Endothelial cell of umbilical vein (primary cell): ENCODE measurements at regions not wholly inside any gene's neighbourhood (a gene's known extent, or its start where the extent isn't known, plus 50 kb on each side); places are given as distances from the start of the nearest gene placed in this dataset.

ENCODE experiments used
- BruUV-seq: library from RNA; stranded (reverse); fragments of 400-500 nt; replicated peaks from 2 replicates; lab custom pipeline; 2021; lab: Mats Ljungman, UMichigan
- CTCF ChIA-PET: fragments of 300-600, 350-600 bp; sonication (Branson Sonifier 250); formaldehyde crosslinking; loops from one replicate; lab custom pipeline; 2021; ENCODE audit warnings: antibody characterized with exemption, inconsistent platforms; lab: Charles Lee
- POLR2A ChIA-PET: fragments of 300-600, 350-600 bp; sonication (Branson Sonifier 250); formaldehyde crosslinking; loops from one replicate; lab custom pipeline; 2021; ENCODE audit warnings: antibody characterized with exemption, inconsistent platforms; lab: Charles Lee
- DNase-seq: peaks from one replicate; pipeline ENCODE4 v3.0.0-alpha.2; 2011; ENCODE audit warnings: low read depth, low spot score
- FAIRE-seq: peaks from 2 replicates; lab custom pipeline; 2011; peaks lifted over from hg19 to GRCh38; lab: Jason Lieb, UNC
- H2AFZ ChIP-seq: 2 replicates; pipeline ENCODE4 v1.6.0; 2012; ENCODE audit warnings: low read depth, low read length, control low read depth, inconsistent platforms
- H3K27ac ChIP-seq: 2 replicates; pipeline ENCODE4 v1.5.1; 2011; ENCODE audit warnings: low read depth, mild to moderate bottlenecking, control low read depth, low read length, moderate library complexity; ENCODE audit not compliant: insufficient read depth
- H3K27me3 ChIP-seq, 2 experiments: 2 replicates each; pipeline versions ENCODE4 v1.6.0 to v1.6.1; 2011; ENCODE audit warnings: low read length in 2 of 2, mixed read lengths in 1 of 2; ENCODE audit not compliant: control insufficient read depth in 2 of 2, insufficient read depth in 2 of 2
- H3K36me3 ChIP-seq, 2 experiments: 2 replicates in 1 of 2; 3 replicates in 1 of 2; pipeline ENCODE4 v1.5.1; 2011; ENCODE audit warnings: low read length in 2 of 2, mild to moderate bottlenecking in 1 of 2, moderate library complexity in 1 of 2; ENCODE audit not compliant: control insufficient read depth in 2 of 2, insufficient read depth in 2 of 2; ENCODE audit errors: extremely low read depth in 1 of 2
- H3K4me1 ChIP-seq: 3 replicates; pipeline ENCODE4 v1.5.1; 2011; ENCODE audit warnings: mild to moderate bottlenecking, low read length; ENCODE audit not compliant: control insufficient read depth, insufficient read depth; ENCODE audit errors: extremely low read depth
- H3K4me2 ChIP-seq: 2 replicates; pipeline ENCODE4 v1.6.1; 2011; ENCODE audit warnings: low read length, control low read depth, mixed read lengths; ENCODE audit not compliant: insufficient read depth
- H3K4me3 ChIP-seq, 3 experiments: fragments of 200-600 bp in 1 of 3; sonication (generic), shearing (Covaris generic) in 1 of 3; replicated peaks in 1 of 3; 2 replicates each; pipeline ENCODE4 v1.5.1; 2011 to 2016; ENCODE audit warnings: control low read depth in 3 of 3, low read length in 3 of 3, mild to moderate bottlenecking in 2 of 3, inconsistent platforms in 1 of 3, low read depth in 1 of 3, moderate library complexity in 1 of 3; ENCODE audit not compliant: insufficient read depth in 1 of 3
- H3K79me2 ChIP-seq: 2 replicates; pipeline ENCODE4 v1.6.0; 2012; ENCODE audit warnings: low read length, inconsistent platforms; ENCODE audit not compliant: control insufficient read depth, insufficient read depth
- H3K9ac ChIP-seq: replicated peaks from 2 replicates; pipeline ENCODE3; 2011; ENCODE audit warnings: low read length, control low read depth; ENCODE audit not compliant: insufficient read depth; ENCODE audit errors: extremely low read depth
- H3K9me1 ChIP-seq: replicated peaks from 3 replicates; pipeline ENCODE4 v1.6.0; 2011; ENCODE audit warnings: mild to moderate bottlenecking, low read length; ENCODE audit not compliant: control insufficient read depth, insufficient read depth; ENCODE audit errors: extremely low read depth
- H3K9me3 ChIP-seq: replicated peaks from 2 replicates; pipeline ENCODE4 v1.5.1; 2012; ENCODE audit warnings: low read length, inconsistent platforms; ENCODE audit not compliant: control insufficient read depth, insufficient read depth
- H4K20me1 ChIP-seq: replicated peaks from 2 replicates; pipeline ENCODE3; 2011; ENCODE audit warnings: mild to moderate bottlenecking, low read length; ENCODE audit not compliant: control insufficient read depth, insufficient read depth; ENCODE audit errors: extremely low read depth
- CTCF ChIP-seq, 2 donors: IDR thresholded peaks; 1 replicate in 1 of 2; 2 replicates in 1 of 2; pipeline ENCODE4 v1.5.1; 2011; ENCODE audit warnings: low read length in 2 of 2, mild to moderate bottlenecking in 2 of 2, moderate library complexity in 2 of 2, control low read depth in 1 of 2, inconsistent platforms in 1 of 2, low read depth in 1 of 2; ENCODE audit not compliant: insufficient read depth in 1 of 2; ENCODE audit errors: extremely low read depth in 1 of 2
- EZH2 ChIP-seq: IDR thresholded peaks from 2 replicates; pipeline ENCODE4 v1.6.1; 2012; ENCODE audit warnings: borderline replicate concordance, low read depth, mild to moderate bottlenecking, moderate library complexity, low read length, inconsistent platforms; ENCODE audit not compliant: severe bottlenecking
- FOS ChIP-seq: IDR thresholded peaks from 2 replicates; pipeline ENCODE4 v1.6.1; 2011; ENCODE audit warnings: mild to moderate bottlenecking, low read length, moderate library complexity, borderline replicate concordance; ENCODE audit not compliant: insufficient read depth
- GATA2 ChIP-seq: IDR thresholded peaks from 2 replicates; pipeline ENCODE4 v1.7.0; 2011; ENCODE audit warnings: low read depth, mild to moderate bottlenecking, moderate library complexity, mixed read lengths, low read length; ENCODE audit not compliant: insufficient read length, insufficient read depth
- JUN ChIP-seq: IDR thresholded peaks from 2 replicates; pipeline ENCODE4 v1.6.1; 2011; ENCODE audit warnings: borderline replicate concordance, low read depth; ENCODE audit not compliant: insufficient read length, insufficient read depth
- MAX ChIP-seq: IDR thresholded peaks from 2 replicates; pipeline ENCODE4 v1.6.1; 2011; ENCODE audit not compliant: insufficient read depth, insufficient read length
- MYC ChIP-seq: IDR thresholded peaks from one replicate; pipeline ENCODE4 v1.6.1; 2011; ENCODE audit warnings: mild to moderate bottlenecking, low read depth, low read length
- POLR2A ChIP-seq: IDR thresholded peaks from 2 replicates; pipeline ENCODE4 v1.6.1; 2012; ENCODE audit warnings: low read depth, mild to moderate bottlenecking, control low read depth, low read length
- POLR2AphosphoS5 ChIP-seq: IDR thresholded peaks from 2 replicates; pipeline ENCODE4 v1.6.1; 2012; ENCODE audit warnings: low read depth, mild to moderate bottlenecking, control low read depth, low read length, moderate library complexity; ENCODE audit not compliant: insufficient read depth
- dilution Hi-C: fragments of 300-500 bp; cut with MboI; formaldehyde crosslinking; loops from one replicate; pipeline ENCODE4 v1.15.0; 2019; ENCODE audit warnings: low sequenced_read_pairs; ENCODE audit not compliant: extremely low pct_ligation_motif_present
- intact Hi-C: fragments of 100-400 bp; cut with micrococcal nuclease; formaldehyde crosslinking; loops from one replicate; pipeline ENCODE4 v1.10.0; 2022

- CTCF ChIA-PET = no interaction called here
- H4K20me1 ChIP-seq = no peaks in the 10 kb centered on the region
- H2AFZ ChIP-seq = no peak overlapping the region
- POLR2A ChIA-PET = no interaction called here
- no peaks in the 10 kb centered on the region for H3K9me1 ChIP-seq
- no peak for DNase-seq
- dilution Hi-C loops = no loop called here
- peaks cover 6 to 10% of the 10 kb centered on the region in 2 experiments for H3K27me3 ChIP-seq
- no peak overlapping the region for H3K9ac ChIP-seq
- no peaks in the 10 kb centered on the region for H3K4me1 ChIP-seq
- H3K36me3 ChIP-seq = no peaks in the 10 kb centered on the region
- no TSS peak for BruUV-seq
- no peak for TF ChIP-seq GATA2
- no peak for TF ChIP-seq MAX
- TF ChIP-seq JUN = no peak
- no peak for TF ChIP-seq FOS
- TF ChIP-seq MYC = no peak
- no peak for TF ChIP-seq EZH2
- H3K4me2 ChIP-seq = no peak overlapping the region
- FAIRE-seq = no peak
- intact Hi-C loops = no loop called here
- H3K27ac ChIP-seq = no peak overlapping the region
- H3K79me2 ChIP-seq = no peaks in the 10 kb centered on the region
- no peak overlapping the region for H3K4me3 ChIP-seq
- no peaks in the 10 kb centered on the region for H3K9me3 ChIP-seq
Observed at GRCh38 chr5:115738830-115739229, 77.6 kb downstream of the CDO1 start.

- no peaks in the 10 kb centered on the region for H3K9me3 ChIP-seq
- no peak overlapping the region for H3K9ac ChIP-seq
- no peak overlapping the region for H3K4me3 ChIP-seq
- intact Hi-C loops = no loop called here
- FAIRE-seq (no peak), DNase-seq (no peak)
- H2AFZ ChIP-seq = no peak overlapping the region
- TF ChIP-seq POLR2AphosphoS5 (no peak), MYC (no peak), GATA2 (no peak), CTCF (IDR thresholded peaks at IDR 0.05; ENCODE audit: extremely low read depth in 1 of 2, insufficient read depth in 1 of 2, low read depth in 1 of 2, low read length in 2 of 2) (no peak), POLR2A (no peak), JUN (no peak), FOS (no peak), MAX (no peak), EZH2 (no peak)
- CTCF ChIA-PET = no interaction called here
- H3K9me1 ChIP-seq = no peaks in the 10 kb centered on the region
- peaks cover 6 to 10% of the 10 kb centered on the region in 2 experiments for H3K27me3 ChIP-seq
- no peaks in the 10 kb centered on the region for H3K4me1 ChIP-seq
- H3K79me2 ChIP-seq = no peaks in the 10 kb centered on the region
- POLR2A ChIA-PET = no interaction called here
- H4K20me1 ChIP-seq = no peaks in the 10 kb centered on the region
- H3K27ac ChIP-seq = no peak overlapping the region
- BruUV-seq = no TSS peak
- no peaks in the 10 kb centered on the region for H3K36me3 ChIP-seq
- no peak overlapping the region for H3K4me2 ChIP-seq
- dilution Hi-C loops = no loop called here
Observed at GRCh38 chr5:115737452-115737851, 79.0 kb downstream of the CDO1 start.
